ENCODE measurements at regions not wholly inside any gene's neighbourhood (a gene's known extent, or its start where the extent isn't known, plus 50 kb on each side); places are given as distances from the start of the nearest gene placed in this dataset.

GRCh38 chr12:76206677-76207072 lies 122.2 kb upstream of the NAP1L1 start:
- Mint-ChIP-seq H3K4me3 (no peak overlapping the region), H3K27ac (no peak overlapping the region), H3K9me3 (no peaks in the 10 kb centered on the region), H3K27me3 (peaks cover 16% of the 10 kb centered on the region), H3K36me3 (peaks cover 2% of the 10 kb centered on the region), H3K4me1 (no peaks in the 10 kb centered on the region)

DNA sequence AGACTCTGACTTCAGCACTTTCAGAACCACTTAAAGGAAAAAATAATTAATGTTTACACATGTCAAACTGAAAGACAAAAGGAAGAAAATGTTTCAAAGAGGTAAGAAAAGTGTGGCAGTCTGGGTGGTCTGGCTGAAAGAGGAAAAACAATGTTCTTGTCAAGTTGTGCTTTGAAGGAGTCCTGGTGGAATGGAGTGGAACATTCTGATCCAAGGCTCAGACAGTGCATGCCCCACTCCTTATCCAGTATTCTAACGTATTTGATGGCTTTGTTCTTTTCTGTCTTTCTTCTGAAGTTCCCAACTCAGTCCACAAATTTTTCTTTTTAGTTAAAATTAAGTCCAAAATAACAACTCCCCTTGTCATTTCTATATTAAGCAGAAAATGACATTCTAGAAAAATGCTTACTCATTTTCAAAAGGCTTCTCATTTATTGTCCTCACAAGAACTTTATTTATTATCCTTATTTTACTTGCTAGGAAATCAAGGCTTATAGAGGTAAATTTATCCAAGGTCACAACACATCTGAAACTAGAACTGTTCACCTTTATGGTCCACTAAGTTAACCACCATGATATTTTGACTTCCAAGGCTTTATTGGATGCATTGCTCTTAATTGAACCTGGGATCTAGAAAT lies 121.7 kb upstream of the NAP1L1 start:
- Mint-ChIP-seq H3K9me3 (no peaks in the 10 kb centered on the region), H3K27me3 (peaks cover 17% of the 10 kb centered on the region), H3K4me3 (no peak overlapping the region), H3K36me3 (peaks cover 2% of the 10 kb centered on the region), H3K27ac (no peak overlapping the region), H3K4me1 (no peaks in the 10 kb centered on the region)

GRCh38 chr12:76202621-76203020 lies 118.1 kb upstream of the NAP1L1 start:
- H3K27ac Mint-ChIP-seq, result no peak overlapping the region
- H3K4me3 Mint-ChIP-seq, result no peak overlapping the region
- no peaks in the 10 kb centered on the region for H3K4me1 Mint-ChIP-seq
- H3K9me3 Mint-ChIP-seq, result peaks cover 6% of the 10 kb centered on the region
- peaks cover 4% of the 10 kb centered on the region for H3K36me3 Mint-ChIP-seq
- H3K27me3 Mint-ChIP-seq, result peaks cover 15% of the 10 kb centered on the region

GRCh38 chr12:76201758-76202157 lies 117.3 kb upstream of the NAP1L1 start:
- H3K9me3 Mint-ChIP-seq, result peaks cover 11% of the 10 kb centered on the region
- H3K4me1 Mint-ChIP-seq, result peaks cover 5% of the 10 kb centered on the region
- no peak overlapping the region for H3K4me3 Mint-ChIP-seq
- H3K36me3 Mint-ChIP-seq, result peaks cover 4% of the 10 kb centered on the region
- H3K27ac Mint-ChIP-seq, result no peak overlapping the region
- peaks cover 14% of the 10 kb centered on the region for H3K27me3 Mint-ChIP-seq

DNA sequence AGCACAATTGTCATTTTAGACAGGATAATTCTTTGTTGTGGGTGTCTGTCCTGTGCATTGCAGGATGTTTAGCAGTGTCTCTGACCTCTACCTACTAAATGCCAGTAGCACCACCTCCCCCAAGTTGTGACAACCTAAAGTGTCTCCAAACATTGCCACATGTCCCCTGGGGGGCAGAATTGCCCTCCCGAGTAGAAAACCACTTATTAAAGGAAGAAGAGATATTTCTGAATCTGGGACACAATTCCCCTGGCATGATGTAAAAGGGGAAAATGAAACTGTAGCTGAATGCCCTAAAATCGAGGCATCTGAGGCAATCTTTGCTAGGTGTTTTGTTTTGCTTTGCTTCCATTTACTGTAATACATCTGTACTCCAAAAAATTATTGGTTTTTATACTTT lies 116.8 kb upstream of the NAP1L1 start:
- H3K27me3 Mint-ChIP-seq, result peaks cover 13% of the 10 kb centered on the region
- H3K9me3 Mint-ChIP-seq, result peaks cover 11% of the 10 kb centered on the region
- H3K27ac Mint-ChIP-seq, result no peak overlapping the region
- H3K4me1 Mint-ChIP-seq, result peaks cover 5% of the 10 kb centered on the region
- no peak overlapping the region for H3K4me3 Mint-ChIP-seq
- peaks cover 4% of the 10 kb centered on the region for H3K36me3 Mint-ChIP-seq

- peaks cover 11% of the 10 kb centered on the region for H3K9me3 Mint-ChIP-seq
- peaks cover 9% of the 10 kb centered on the region for H3K27me3 Mint-ChIP-seq
- H3K36me3 Mint-ChIP-seq, result peaks cover 4% of the 10 kb centered on the region
- H3K27ac Mint-ChIP-seq, result no peak overlapping the region
- H3K4me1 Mint-ChIP-seq, result peaks cover 5% of the 10 kb centered on the region
- H3K4me3 Mint-ChIP-seq, result no peak overlapping the region
Measured at GRCh38 chr12:76199808-76200207, 115.3 kb upstream of the NAP1L1 start.

GRCh38 chr12:76198839-76199238 lies 114.4 kb upstream of the NAP1L1 start:
- H3K9me3 Mint-ChIP-seq, result peaks cover 11% of the 10 kb centered on the region
- H3K27me3 Mint-ChIP-seq, result peaks cover 8% of the 10 kb centered on the region
- peak overlapping the region; percentile 38 for H3K4me3 Mint-ChIP-seq
- H3K4me1 Mint-ChIP-seq, result peaks cover 5% of the 10 kb centered on the region
- H3K36me3 Mint-ChIP-seq, result peaks cover 4% of the 10 kb centered on the region
- no peak overlapping the region for H3K27ac Mint-ChIP-seq

DNA sequence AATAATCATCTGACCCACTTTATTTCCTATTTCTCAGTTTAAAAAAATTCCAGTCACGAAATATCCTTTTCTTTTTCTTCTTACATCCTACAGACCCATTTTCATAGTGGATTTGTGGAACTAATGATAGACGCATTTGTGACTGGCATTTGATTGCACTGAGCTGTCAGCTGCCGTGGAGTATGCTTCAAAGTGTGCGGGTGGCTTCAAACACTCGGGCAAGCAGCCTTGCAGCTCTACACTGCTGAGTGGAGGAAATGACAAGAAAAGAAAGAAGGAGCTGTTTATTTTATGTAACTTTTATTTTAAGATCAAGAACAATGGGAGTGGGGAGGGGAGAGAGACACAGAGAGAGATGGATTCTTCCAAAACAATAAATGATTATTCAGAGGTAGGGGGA lies 112.8 kb upstream of the NAP1L1 start:
- no peak overlapping the region for H3K27ac Mint-ChIP-seq
- peaks cover 2% of the 10 kb centered on the region for H3K36me3 Mint-ChIP-seq
- peaks cover 5% of the 10 kb centered on the region for H3K27me3 Mint-ChIP-seq
- no peak overlapping the region for H3K4me3 Mint-ChIP-seq
- H3K9me3 Mint-ChIP-seq, result peaks cover 11% of the 10 kb centered on the region
- H3K4me1 Mint-ChIP-seq, result peaks cover 5% of the 10 kb centered on the region

DNA sequence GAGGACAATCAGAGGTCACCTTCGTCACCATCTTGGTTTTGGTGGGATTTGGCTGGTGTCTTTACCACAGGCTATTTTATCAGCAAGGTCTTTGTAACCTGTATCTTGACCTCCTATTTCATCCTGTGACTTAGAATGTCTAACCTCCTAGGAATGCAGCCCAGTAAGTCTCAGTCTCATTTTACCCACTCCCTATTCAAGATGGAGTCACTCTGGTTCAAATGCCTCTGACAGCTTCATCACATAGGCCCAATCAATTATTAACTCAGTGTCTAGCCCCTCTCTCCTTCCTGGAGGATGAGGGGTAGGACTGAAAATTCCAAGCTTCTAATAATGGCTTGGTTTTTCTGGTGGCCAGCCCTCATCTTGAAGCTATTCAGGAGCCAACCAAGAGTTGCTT lies 111.4 kb upstream of the NAP1L1 start:
- peaks cover 2% of the 10 kb centered on the region for H3K36me3 Mint-ChIP-seq
- peaks cover 11% of the 10 kb centered on the region for H3K9me3 Mint-ChIP-seq
- no peak overlapping the region for H3K4me3 Mint-ChIP-seq
- H3K4me1 Mint-ChIP-seq, result peaks cover 5% of the 10 kb centered on the region
- peaks cover 2% of the 10 kb centered on the region for H3K27me3 Mint-ChIP-seq
- no peak overlapping the region for H3K27ac Mint-ChIP-seq

DNA sequence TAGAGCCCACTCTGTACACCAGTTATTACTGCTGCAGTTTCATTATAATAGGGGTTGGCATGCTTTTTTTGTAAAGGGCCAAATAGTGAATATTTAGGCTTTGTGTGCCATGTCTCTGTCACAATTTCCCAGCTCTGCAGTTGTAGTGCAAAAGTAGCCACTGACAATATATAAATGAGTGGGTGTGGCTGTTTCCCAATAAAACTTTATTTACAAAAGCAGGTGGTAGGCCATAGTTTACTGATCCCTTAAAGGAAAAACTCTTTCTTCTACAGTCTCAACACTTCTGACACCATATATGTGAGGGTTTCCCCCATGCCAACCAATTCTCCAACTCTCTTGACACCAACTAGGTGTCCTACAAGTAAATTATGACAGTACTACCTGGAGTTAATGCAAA lies 110.2 kb upstream of the NAP1L1 start:
- peaks cover 5% of the 10 kb centered on the region for H3K4me1 Mint-ChIP-seq
- peaks cover 2% of the 10 kb centered on the region for H3K27me3 Mint-ChIP-seq
- H3K36me3 Mint-ChIP-seq, result peaks cover 2% of the 10 kb centered on the region
- no peak overlapping the region for H3K4me3 Mint-ChIP-seq
- no peak overlapping the region for H3K27ac Mint-ChIP-seq
- H3K9me3 Mint-ChIP-seq, result peaks cover 11% of the 10 kb centered on the region

DNA sequence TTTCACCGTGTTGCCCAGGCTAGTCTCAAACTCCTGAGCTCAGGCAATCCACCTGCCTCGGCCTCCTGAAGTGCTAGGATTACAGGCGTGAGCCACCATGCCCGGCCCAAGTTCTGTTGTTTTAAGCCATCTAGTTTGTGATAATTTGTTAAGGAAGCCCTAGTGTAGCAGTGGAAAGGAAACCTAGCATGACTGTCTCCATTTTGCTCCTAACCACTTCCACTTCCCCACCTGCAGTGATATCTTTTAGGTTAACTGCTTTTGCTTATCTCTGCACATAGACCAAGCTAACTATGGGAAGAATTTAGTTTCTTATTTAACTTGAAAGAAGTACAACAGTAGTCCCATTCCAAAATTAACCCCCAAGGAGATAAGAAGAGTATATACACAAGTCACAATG lies 109.5 kb upstream of the NAP1L1 start:
- Mint-ChIP-seq H3K27me3 (peaks cover 2% of the 10 kb centered on the region), H3K36me3 (peaks cover 2% of the 10 kb centered on the region), H3K9me3 (peaks cover 11% of the 10 kb centered on the region), H3K4me3 (no peak overlapping the region), H3K27ac (no peak overlapping the region), H3K4me1 (peaks cover 5% of the 10 kb centered on the region)

DNA sequence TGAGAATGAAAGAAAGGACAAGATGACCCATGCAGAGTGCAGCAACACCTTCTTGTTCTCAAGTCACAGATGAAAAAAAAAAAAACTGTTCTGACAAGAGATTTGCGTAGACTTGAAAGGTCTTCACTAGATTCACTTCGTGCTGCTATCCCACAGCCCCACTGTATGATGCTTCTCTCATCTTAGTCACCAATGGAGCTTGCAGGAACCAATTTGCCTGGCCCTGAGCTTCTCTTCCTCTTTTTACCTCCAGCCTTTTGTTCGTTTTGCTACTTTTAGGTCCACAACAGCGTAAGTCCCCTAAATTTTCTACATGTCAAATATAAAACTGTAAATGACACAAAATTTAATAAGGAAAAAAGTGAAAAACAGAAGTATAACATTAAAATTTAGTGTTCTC lies 107.9 kb upstream of the NAP1L1 start:
- Mint-ChIP-seq H3K27me3 (peaks cover 2% of the 10 kb centered on the region), H3K4me3 (no peak overlapping the region), H3K9me3 (peaks cover 3% of the 10 kb centered on the region), H3K27ac (no peak overlapping the region), H3K36me3 (no peaks in the 10 kb centered on the region), H3K4me1 (peaks cover 4% of the 10 kb centered on the region)

DNA sequence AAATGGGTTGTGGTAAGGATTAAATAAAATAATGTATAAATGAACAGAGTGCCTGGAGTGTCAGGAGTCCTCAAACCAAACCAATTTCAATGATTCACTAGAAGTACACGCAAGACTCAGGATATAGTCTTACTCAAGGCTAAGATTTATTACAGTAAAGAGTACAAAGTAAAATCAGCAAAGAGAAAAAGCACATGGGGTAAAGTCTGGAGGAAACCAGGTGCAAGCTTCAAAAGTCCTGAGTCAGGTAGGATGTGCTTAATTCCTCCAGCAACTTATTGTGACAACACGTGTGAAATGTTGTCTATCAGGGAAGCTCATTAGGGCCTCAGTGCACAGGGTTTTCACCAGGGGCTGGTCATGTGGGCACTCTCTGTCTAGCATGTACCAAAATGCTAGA lies 105.8 kb upstream of the NAP1L1 start:
- Mint-ChIP-seq H3K9me3 (no peaks in the 10 kb centered on the region), H3K27ac (no peak overlapping the region), H3K4me3 (no peak overlapping the region), H3K4me1 (no peaks in the 10 kb centered on the region), H3K27me3 (peaks cover 4% of the 10 kb centered on the region), H3K36me3 (no peaks in the 10 kb centered on the region)

DNA sequence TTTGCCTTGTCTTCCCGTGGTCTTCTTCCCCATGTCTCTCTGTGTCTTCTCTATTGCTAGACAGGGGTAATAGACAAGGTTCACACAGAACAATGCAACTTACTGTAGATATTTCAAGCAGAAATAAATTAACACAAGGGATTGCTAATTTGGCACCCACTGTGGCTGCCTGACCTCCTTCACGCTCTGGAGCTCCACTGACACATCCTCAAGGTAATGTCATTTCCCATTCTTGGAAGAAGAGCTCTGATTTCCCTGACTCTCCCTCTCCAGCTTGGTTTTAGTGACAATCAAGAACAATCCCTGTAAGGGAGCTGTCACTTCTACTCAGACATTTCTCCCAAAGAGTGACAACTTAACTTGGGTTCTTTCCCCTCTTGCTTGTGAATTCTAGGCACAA lies 105.4 kb upstream of the NAP1L1 start:
- Mint-ChIP-seq H3K4me3 (no peak overlapping the region), H3K36me3 (no peaks in the 10 kb centered on the region), H3K9me3 (no peaks in the 10 kb centered on the region), H3K27me3 (peaks cover 4% of the 10 kb centered on the region), H3K27ac (no peak overlapping the region), H3K4me1 (no peaks in the 10 kb centered on the region)

DNA sequence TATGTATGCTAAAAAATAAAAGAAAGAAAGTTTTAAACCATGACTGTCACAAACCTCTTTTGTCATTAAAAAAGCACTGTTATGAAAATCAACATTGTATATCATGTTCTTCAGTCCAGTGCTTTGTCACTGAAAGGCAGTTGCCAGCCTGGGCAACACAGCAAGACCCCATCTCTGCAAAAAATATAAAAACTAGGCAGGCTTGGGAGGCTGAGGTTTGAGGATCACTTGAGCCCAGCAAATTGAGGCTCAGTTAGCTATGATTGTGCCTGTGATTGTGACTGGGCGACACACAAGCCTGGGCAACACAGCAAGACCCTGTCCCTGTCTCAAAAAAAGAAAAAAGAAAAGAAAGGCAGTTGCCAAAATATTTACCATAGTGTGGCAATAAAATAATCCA lies 102.7 kb upstream of the NAP1L1 start:
- Mint-ChIP-seq H3K4me3 (no peak overlapping the region), H3K4me1 (peaks cover 8% of the 10 kb centered on the region), H3K27me3 (peaks cover 4% of the 10 kb centered on the region), H3K9me3 (no peaks in the 10 kb centered on the region), H3K36me3 (no peaks in the 10 kb centered on the region), H3K27ac (no peak overlapping the region)

GRCh38 chr12:76186131-76186906 lies 101.8 kb upstream of the NAP1L1 start:
- Mint-ChIP-seq H3K4me1 (peaks cover 8% of the 10 kb centered on the region), H3K27ac (no peak overlapping the region), H3K4me3 (no peak overlapping the region), H3K27me3 (peaks cover 4% of the 10 kb centered on the region), H3K9me3 (no peaks in the 10 kb centered on the region), H3K36me3 (no peaks in the 10 kb centered on the region)

All from activated naive CD4-positive, alpha-beta T cell treated with anti-CD3 and anti-CD28 coated beads, Interleukin-2, amount 50 U/mL, for 24 hours (primary cell).